PC-3 (cell line): ENCODE measurements at regions not wholly inside any gene's neighbourhood (a gene's known extent, or its start where the extent isn't known, plus 50 kb on each side); places are given as distances from the start of the nearest gene placed in this dataset.
"Not testable (repeated sequence)": the region's sequence is repeated elsewhere in the genome, so short reads cannot be mapped to it uniquely, and the experiment has no call there.

ENCODE experiments used
- ATAC-seq: fragments of 200-7000 bp; cut with Tn5 transposase; 2 replicates; pipeline ENCODE4 v1.9.1; 2020; ENCODE audit warnings: mild to moderate bottlenecking, moderate library complexity
- BruUV-seq: library from RNA; stranded (reverse); fragments of 400-500 nt; replicated peaks from 2 replicates; lab custom pipeline; 2021; lab: Mats Ljungman, UMichigan
- CTCF ChIA-PET: fragments of 300-600 bp; sonication (Branson Sonifier 250); formaldehyde crosslinking; loops from one replicate; lab custom pipeline; 2022; ENCODE audit warnings: antibody characterized with exemption; lab: Charles Lee
- POLR2A ChIA-PET: fragments of 300-600 bp; sonication (Branson Sonifier 250); formaldehyde crosslinking; loops from one replicate; lab custom pipeline; 2022; ENCODE audit warnings: antibody characterized with exemption; ENCODE audit not compliant: unreplicated experiment; lab: Charles Lee
- DNase-seq: peaks from one replicate; pipeline ENCODE4 v3.0.0-alpha.2; 2015
- H2AFZ ChIP-seq: fragments of 300-600 bp; sonication (generic); 2 replicates; pipeline ENCODE4 v1.6.0; 2016; ENCODE audit warnings: antibody characterized with exemption, low read length
- H3F3A ChIP-seq: fragments of 300-600 bp; sonication (generic); one replicate; pipeline ENCODE4 v1.6.0; 2017; ENCODE audit warnings: antibody characterized with exemption, low read length, control low read depth, mild to moderate bottlenecking; ENCODE audit not compliant: unreplicated experiment
- H3K27ac ChIP-seq: fragments of 300-600 bp; sonication (generic); 2 replicates; pipeline ENCODE4 v1.5.1; 2016; ENCODE audit warnings: mild to moderate bottlenecking, low read length
- H3K27me3 ChIP-seq: fragments of 300-600 bp; sonication (generic); 2 replicates; pipeline ENCODE4 v1.6.1; 2016; ENCODE audit warnings: low read length, mixed read lengths
- H3K36me3 ChIP-seq: fragments of 300-600 bp; sonication (generic); 2 replicates; pipeline ENCODE4 v1.6.1; 2016; ENCODE audit warnings: low read depth, mixed run types, low read length, mixed read lengths
- H3K4me1 ChIP-seq: fragments of 300-600 bp; sonication (generic); 2 replicates; pipeline ENCODE4 v1.5.1; 2016; ENCODE audit warnings: low read length; ENCODE audit not compliant: insufficient read depth
- H3K4me2 ChIP-seq: fragments of 300-600 bp; sonication (generic); 2 replicates; pipeline ENCODE4 v1.6.0; 2016; ENCODE audit warnings: low read length
- H3K4me3 ChIP-seq: fragments of 300-600 bp; sonication (generic); 2 replicates; pipeline ENCODE4 v1.5.1; 2016; ENCODE audit warnings: mild to moderate bottlenecking, low read length, mixed read lengths
- H3K79me2 ChIP-seq: fragments of 300-600 bp; sonication (generic); 2 replicates; pipeline ENCODE4 v1.6.1; 2017; ENCODE audit warnings: low read length, mixed read lengths
- H3K9ac ChIP-seq: fragments of 300-600 bp; sonication (generic); 2 replicates; pipeline ENCODE4 v1.6.0; 2016; ENCODE audit warnings: mild to moderate bottlenecking, low read length
- H3K9me2 ChIP-seq: fragments of 300-600 bp; sonication (generic); replicated peaks from 2 replicates; pipeline ENCODE4 v1.6.1; 2016; ENCODE audit warnings: mixed run types, low read length, mixed read lengths
- H3K9me3 ChIP-seq: fragments of 300-600 bp; sonication (generic); 2 replicates; pipeline ENCODE4 v1.6.1; 2016; ENCODE audit warnings: low read length, mixed read lengths
- H4K20me1 ChIP-seq: fragments of 300-600 bp; sonication (generic); 2 replicates; pipeline ENCODE4 v1.6.1; 2016; ENCODE audit warnings: low read length, mixed read lengths
- EZH2 ChIP-seq: fragments of 300-600 bp; sonication (generic); IDR thresholded peaks from one replicate; pipeline ENCODE4 v1.6.1; 2017; ENCODE audit warnings: antibody characterized with exemption, mild to moderate bottlenecking, low read length; ENCODE audit not compliant: unreplicated experiment
- EZH2phosphoT487 ChIP-seq: fragments of 300-600 bp; sonication (generic); IDR thresholded peaks from 2 replicates; pipeline ENCODE4 v1.6.1; 2018; ENCODE audit warnings: mild to moderate bottlenecking, antibody characterized with exemption, low read length, borderline replicate concordance
- intact Hi-C: fragments of 100-400 bp; cut with micrococcal nuclease; formaldehyde crosslinking; loops from 2 replicates; pipeline ENCODE4 v1.9.0; 2023
- TF ChIP-seq, protein P1 (sequence below): fragments of 300-600 bp; sonication (generic); conservative IDR thresholded peaks from 2 replicates; pipeline ENCODE4 v1.5.1; 2017; ENCODE audit warnings: antibody characterized with exemption, low read depth, mild to moderate bottlenecking, low read length

DNA sequence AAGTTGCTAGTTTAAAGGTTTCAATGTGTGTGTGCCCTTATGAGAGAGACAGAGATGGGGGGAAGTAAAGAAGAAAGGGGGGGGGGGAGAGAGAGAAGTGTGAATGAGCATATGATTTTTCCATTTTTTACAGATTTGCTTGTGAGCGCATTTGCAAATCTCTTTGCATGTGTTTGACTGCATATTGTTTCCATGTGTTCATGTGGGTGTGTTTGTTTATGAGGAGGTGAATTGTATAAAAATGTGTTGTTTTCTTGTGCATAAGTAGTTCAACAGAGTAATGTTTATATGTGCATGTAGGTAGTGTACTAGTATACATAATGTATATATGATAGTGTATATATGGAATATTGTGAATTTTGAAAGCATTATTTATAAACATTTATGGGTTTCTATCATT lies 205.9 kb upstream of the SPAG17 start:
- no peak overlapping the region for H3K4me2 ChIP-seq
- H3K4me1 ChIP-seq: no peaks in the 10 kb centered on the region
- H3K79me2 ChIP-seq: no peaks in the 10 kb centered on the region
- H3K36me3 ChIP-seq: no peaks in the 10 kb centered on the region
- H3K4me3 ChIP-seq: no peak overlapping the region
- CTCF ChIA-PET: no interaction called here
- H3F3A ChIP-seq: no peaks in the 10 kb centered on the region
- H2AFZ ChIP-seq: no peak overlapping the region
- intact Hi-C loops: no loop called here
- H4K20me1 ChIP-seq: no peaks in the 10 kb centered on the region
- POLR2A ChIA-PET: no interaction called here
- DNase-seq (no peak), ATAC-seq (no peak)
- peaks cover 19% of the 10 kb centered on the region for H3K27me3 ChIP-seq
- no peaks in the 10 kb centered on the region for H3K9me2 ChIP-seq
- no peak overlapping the region for H3K27ac ChIP-seq
- BruUV-seq: no TSS peak
- H3K9me3 ChIP-seq: no peaks in the 10 kb centered on the region
- no peak overlapping the region for H3K9ac ChIP-seq
- TF ChIP-seq EZH2phosphoT487 (no peak), EZH2 (no peak)
- TF ChIP-seq, protein P1, sequence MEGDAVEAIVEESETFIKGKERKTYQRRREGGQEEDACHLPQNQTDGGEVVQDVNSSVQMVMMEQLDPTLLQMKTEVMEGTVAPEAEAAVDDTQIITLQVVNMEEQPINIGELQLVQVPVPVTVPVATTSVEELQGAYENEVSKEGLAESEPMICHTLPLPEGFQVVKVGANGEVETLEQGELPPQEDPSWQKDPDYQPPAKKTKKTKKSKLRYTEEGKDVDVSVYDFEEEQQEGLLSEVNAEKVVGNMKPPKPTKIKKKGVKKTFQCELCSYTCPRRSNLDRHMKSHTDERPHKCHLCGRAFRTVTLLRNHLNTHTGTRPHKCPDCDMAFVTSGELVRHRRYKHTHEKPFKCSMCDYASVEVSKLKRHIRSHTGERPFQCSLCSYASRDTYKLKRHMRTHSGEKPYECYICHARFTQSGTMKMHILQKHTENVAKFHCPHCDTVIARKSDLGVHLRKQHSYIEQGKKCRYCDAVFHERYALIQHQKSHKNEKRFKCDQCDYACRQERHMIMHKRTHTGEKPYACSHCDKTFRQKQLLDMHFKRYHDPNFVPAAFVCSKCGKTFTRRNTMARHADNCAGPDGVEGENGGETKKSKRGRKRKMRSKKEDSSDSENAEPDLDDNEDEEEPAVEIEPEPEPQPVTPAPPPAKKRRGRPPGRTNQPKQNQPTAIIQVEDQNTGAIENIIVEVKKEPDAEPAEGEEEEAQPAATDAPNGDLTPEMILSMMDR: no peak

DNA sequence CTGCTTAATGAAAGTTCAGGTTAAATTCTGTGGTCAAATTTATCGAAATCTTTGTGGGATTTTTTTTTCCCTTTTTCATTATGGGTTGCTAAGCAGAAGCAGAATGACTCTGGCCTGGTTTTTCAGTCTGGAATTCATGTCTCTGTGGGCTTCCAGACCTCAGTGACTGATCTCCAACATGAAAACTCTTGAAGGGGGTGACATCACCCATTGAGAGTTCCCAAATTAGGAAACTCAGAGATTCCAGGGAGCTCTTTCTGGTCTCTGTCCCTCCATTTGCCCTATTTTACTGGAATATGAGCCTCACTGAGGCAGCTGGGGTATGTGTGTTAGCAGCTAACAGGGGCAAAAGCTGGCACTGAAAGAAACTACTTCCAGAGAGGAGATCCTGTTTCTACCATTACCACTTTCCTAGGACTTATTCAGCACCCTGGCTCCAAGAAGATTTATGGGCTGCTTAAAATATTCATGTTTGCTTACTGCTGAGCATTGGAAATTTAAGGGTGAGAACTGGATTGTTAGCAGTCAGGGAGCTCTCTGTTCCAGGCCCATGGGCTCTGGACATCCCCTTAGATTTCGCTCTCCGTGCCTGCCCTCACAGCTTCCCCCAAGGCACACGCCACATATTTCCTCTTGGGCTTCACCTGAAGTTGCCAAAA lies 203.4 kb upstream of the SPAG17 start:
- H3K27ac ChIP-seq: no peak overlapping the region
- H3F3A ChIP-seq: no peaks in the 10 kb centered on the region
- H3K79me2 ChIP-seq: no peaks in the 10 kb centered on the region
- H3K4me2 ChIP-seq: no peak overlapping the region
- no peak for ATAC-seq
- no peak overlapping the region for H3K4me3 ChIP-seq
- no peak for TF ChIP-seq EZH2phosphoT487
- TF ChIP-seq, protein P1: no peak
- TF ChIP-seq EZH2: no peak
- no peak overlapping the region for H3K9ac ChIP-seq
- no peaks in the 10 kb centered on the region for H3K36me3 ChIP-seq
- no peaks in the 10 kb centered on the region for H4K20me1 ChIP-seq
- no peaks in the 10 kb centered on the region for H3K4me1 ChIP-seq
- no peaks in the 10 kb centered on the region for H3K9me2 ChIP-seq
- H3K27me3 ChIP-seq: peaks cover 19% of the 10 kb centered on the region
- ChIA-PET POLR2A (no interaction called here), CTCF (no interaction called here)
- intact Hi-C loops: no loop called here
- no peak for DNase-seq
- BruUV-seq: no TSS peak
- no peaks in the 10 kb centered on the region for H3K9me3 ChIP-seq
- H2AFZ ChIP-seq: no peak overlapping the region

DNA sequence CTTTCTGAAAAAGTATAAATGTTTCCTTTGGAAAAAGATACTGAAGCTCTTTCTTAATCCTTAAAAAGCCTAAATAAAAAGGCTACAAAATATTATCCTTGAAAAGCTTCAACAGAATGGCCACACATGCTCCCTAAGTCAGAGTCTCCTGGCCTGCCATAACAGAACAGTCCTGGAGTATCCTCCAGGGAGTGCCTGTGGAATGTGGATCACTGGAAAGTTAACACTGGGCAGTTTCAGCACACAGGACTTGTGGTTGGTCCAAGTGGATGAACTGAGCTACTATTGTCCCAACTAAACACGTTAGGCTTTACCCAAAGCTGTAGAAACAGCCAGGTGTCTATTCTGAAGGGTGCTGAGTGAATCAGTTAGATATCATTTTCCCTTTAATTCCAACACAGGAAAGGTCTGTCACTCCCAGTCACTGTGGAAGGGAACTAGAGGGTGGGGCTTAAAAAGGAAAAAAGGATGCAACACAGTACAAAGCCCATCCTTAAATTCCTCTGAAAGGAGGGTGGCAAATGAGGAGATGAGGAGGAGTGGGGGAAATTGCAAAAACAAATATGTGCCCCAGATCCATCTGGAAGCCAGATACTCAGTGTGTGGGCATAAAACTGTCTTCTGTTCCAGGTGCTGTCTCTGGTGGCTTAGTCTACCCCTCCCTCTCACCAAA lies 196.3 kb upstream of the SPAG17 start:
- intact Hi-C loops: no loop called here
- BruUV-seq: no TSS peak
- Histone ChIP-seq H2AFZ (no peak overlapping the region), H4K20me1 (no peaks in the 10 kb centered on the region), H3K4me2 (no peak overlapping the region), H3K4me1 (no peaks in the 10 kb centered on the region), H3K36me3 (no peaks in the 10 kb centered on the region), H3K9me2 (no peaks in the 10 kb centered on the region), H3K9me3 (no peaks in the 10 kb centered on the region), H3K4me3 (no peak overlapping the region), H3K27me3 (no peaks in the 10 kb centered on the region), H3F3A (no peaks in the 10 kb centered on the region), H3K79me2 (no peaks in the 10 kb centered on the region), H3K27ac (no peak overlapping the region), H3K9ac (no peak overlapping the region)
- TF ChIP-seq EZH2 (no peak), EZH2phosphoT487 (no peak)
- TF ChIP-seq, protein P1: no peak
- POLR2A ChIA-PET: no interaction called here
- ATAC-seq: no peak
- CTCF ChIA-PET: no interaction called here
- DNase-seq: no peak

DNA sequence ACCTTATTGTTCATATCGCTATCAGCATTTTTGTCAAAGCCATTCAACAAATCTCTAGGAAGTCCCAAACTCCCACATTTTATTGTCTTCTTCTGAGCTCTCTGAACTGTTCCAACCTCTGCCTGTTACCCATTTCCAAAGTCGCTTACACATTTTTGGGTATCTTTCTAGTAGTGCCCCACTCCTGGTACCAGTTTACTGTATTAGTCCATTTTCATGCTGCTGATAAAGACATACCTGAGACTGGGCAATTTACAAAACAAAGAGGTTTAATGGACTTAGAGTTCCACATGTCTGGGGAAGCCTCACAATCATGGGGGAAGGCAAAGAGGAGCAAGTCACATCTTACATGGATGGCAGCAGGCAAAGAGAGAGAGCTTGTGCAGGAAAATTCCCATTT lies 192.2 kb upstream of the SPAG17 start:
- CTCF ChIA-PET, DNase-seq, H3F3A ChIP-seq, H3K9me3 ChIP-seq, POLR2A ChIA-PET, H2AFZ ChIP-seq, H3K79me2 ChIP-seq, intact Hi-C loops, ATAC-seq, H3K9me2 ChIP-seq, H3K9ac ChIP-seq, H4K20me1 ChIP-seq, H3K4me2 ChIP-seq, H3K27me3 ChIP-seq, H3K36me3 ChIP-seq, H3K27ac ChIP-seq, BruUV-seq, H3K4me1 ChIP-seq, H3K4me3 ChIP-seq: not testable (repeated sequence)
